NOMO-1 treated with DMSO at 0.1 percent for 48 hours (cell line): ENCODE measurements at regions not wholly inside any gene's neighbourhood (a gene's known extent, or its start where the extent isn't known, plus 50 kb on each side); places are given as distances from the start of the nearest gene placed in this dataset.

Experiments
- DNase-seq: peaks from one replicate; lab custom pipeline; 2025; ENCODE audit not compliant: unreplicated experiment; lab: John Stamatoyannopoulos, UW

- DNase-seq: no peak
Measured at GRCh38 chr12:72082986-72083820, 144.6 kb downstream of the TPH2 start.

GRCh38 chr12:72084061-72084460 lies 145.4 kb downstream of the TPH2 start:
- DNase-seq: no peak

GRCh38 chr12:72084880-72085279 lies 146.2 kb downstream of the TPH2 start:
- DNase-seq: no peak

GRCh38 chr12:72089678-72090077 lies 151.0 kb downstream of the TPH2 start:
- no peak for DNase-seq

GRCh38 chr12:72093424-72093823 lies 154.8 kb downstream of the TPH2 start:
- DNase-seq: no peak

GRCh38 chr12:72093930-72094329 lies 155.3 kb downstream of the TPH2 start:
- no peak for DNase-seq

- DNase-seq: no peak
Measured at GRCh38 chr12:72094490-72094889, 155.8 kb downstream of the TPH2 start.

- DNase-seq: no peak
Measured at GRCh38 chr12:72095025-72095424, 156.4 kb downstream of the TPH2 start.

- no peak for DNase-seq
Measured at GRCh38 chr12:72098622-72099021, 160.0 kb downstream of the TPH2 start.

GRCh38 chr12:72100854-72101253 lies 162.2 kb downstream of the TPH2 start:
- DNase-seq: no peak

GRCh38 chr12:72102150-72102549 lies 163.5 kb downstream of the TPH2 start:
- no peak for DNase-seq

GRCh38 chr12:72105849-72106248 lies 166.3 kb upstream of the TRHDE start:
- DNase-seq: no peak

- DNase-seq: no peak
Measured at GRCh38 chr12:72110937-72111650, 161.1 kb upstream of the TRHDE start.

- DNase-seq: no peak
Measured at GRCh38 chr12:72111706-72112105, 160.5 kb upstream of the TRHDE start.

- DNase-seq: no peak
Measured at GRCh38 chr12:72133497-72134055, 138.6 kb upstream of the TRHDE start.

- DNase-seq: no peak
Measured at GRCh38 chr12:72134246-72135020, 137.7 kb upstream of the TRHDE start.

GRCh38 chr12:72135021-72135301 lies 137.2 kb upstream of the TRHDE start:
- DNase-seq: no peak

- no peak for DNase-seq
Measured at GRCh38 chr12:72136792-72137191, 135.4 kb upstream of the TRHDE start.

- no peak for DNase-seq
Measured at GRCh38 chr12:72139411-72139810, 132.8 kb upstream of the TRHDE start.

GRCh38 chr12:72141381-72141780 lies 130.8 kb upstream of the TRHDE start:
- peak; percentile 8 for DNase-seq

- no peak for DNase-seq
Measured at GRCh38 chr12:72144553-72144952, 127.6 kb upstream of the TRHDE start.

- DNase-seq: no peak
Measured at GRCh38 chr12:72146495-72146894, 125.7 kb upstream of the TRHDE start.
